Hematopoietic multipotent progenitor cell treated with erythropoietin and hydrocortisone succinate and interleukin-3 and kit ligand, for 6 days (in vitro differentiated cells): ENCODE measurements at regions not wholly inside any gene's neighbourhood (a gene's known extent, or its start where the extent isn't known, plus 50 kb on each side); places are given as distances from the start of the nearest gene placed in this dataset.
A peak's percentile ranks its signal among the peaks of the same experiment; 100 is the strongest.
"Not testable (repeated sequence)": the region's sequence is repeated elsewhere in the genome, so short reads cannot be mapped to it uniquely, and the experiment has no call there.

Experiments
- DNase-seq: peaks from one replicate; pipeline ENCODE4 v3.0.0-alpha.2; 2015

GRCh38 chr16:29087673-29088072, 102.8 kb downstream of the LAT start:
- DNase-seq, result not testable (repeated sequence)

- not testable (repeated sequence) for DNase-seq
These were observed 97.2 kb downstream of the LAT start for GRCh38 chr16:29081829-29082639.

GRCh38 chr16:29074554-29075402, 89.9 kb downstream of the LAT start:
- peak; percentile 62 for DNase-seq

GRCh38 chr16:29062235-29062634, 77.4 kb downstream of the LAT start:
- not testable (repeated sequence) for DNase-seq

GRCh38 chr16:29061467-29061921, 76.6 kb downstream of the LAT start:
- not testable (repeated sequence) for DNase-seq

GRCh38 chr16:29060022-29060810, 75.4 kb downstream of the LAT start:
- DNase-seq, result not testable (repeated sequence)

GRCh38 chr16:29059575-29059974, 74.7 kb downstream of the LAT start:
- DNase-seq, result not testable (repeated sequence)
